Mucosa of gallbladder (tissue), 1 donor: ENCODE measurements at regions not wholly inside any gene's neighbourhood (a gene's known extent, or its start where the extent isn't known, plus 50 kb on each side); places are given as distances from the start of the nearest gene placed in this dataset.

Experiments
- DNase-seq: peaks from one replicate; pipeline ENCODE4 v3.0.0-alpha.2; 2020; ENCODE audit warnings: low spot score
- donor health status: DM: no; HTN: no; CAD: no.

GRCh38 chr9:99699396-99699795 is 122.3 kb upstream of the NR4A3 start:
- DNase-seq, result no peak

- no peak for DNase-seq
Observed at GRCh38 chr9:99712214-99712613, 109.5 kb upstream of the NR4A3 start.

GRCh38 chr9:99713838-99714306 is 107.8 kb upstream of the NR4A3 start:
- no peak for DNase-seq

- DNase-seq, result no peak
Observed at GRCh38 chr9:99718631-99719030, 103.1 kb upstream of the NR4A3 start.

GRCh38 chr9:99720455-99721050 is 101.1 kb upstream of the NR4A3 start:
- DNase-seq, result no peak

- no peak for DNase-seq
Observed at GRCh38 chr9:99721898-99722297, 99.8 kb upstream of the NR4A3 start.

GRCh38 chr9:99722877-99723276 is 98.8 kb upstream of the NR4A3 start:
- DNase-seq, result no peak

GRCh38 chr9:99724640-99725039 is 97.0 kb upstream of the NR4A3 start:
- no peak for DNase-seq

GRCh38 chr9:99725852-99726251 is 95.8 kb upstream of the NR4A3 start:
- no peak for DNase-seq

- no peak for DNase-seq
Observed at GRCh38 chr9:99726758-99727157, 94.9 kb upstream of the NR4A3 start.

- DNase-seq, result no peak
Observed at GRCh38 chr9:99730062-99730461, 91.6 kb upstream of the NR4A3 start.

GRCh38 chr9:99731950-99732349 is 89.7 kb upstream of the NR4A3 start:
- DNase-seq, result no peak

- DNase-seq, result no peak
Observed at GRCh38 chr9:99732715-99733114, 89.0 kb upstream of the NR4A3 start.

GRCh38 chr9:99735041-99735440 is 86.6 kb upstream of the NR4A3 start:
- no peak for DNase-seq

- DNase-seq, result no peak
Observed at GRCh38 chr9:99736291-99736690, 85.4 kb upstream of the NR4A3 start.

- DNase-seq, result no peak
Observed at GRCh38 chr9:99737649-99738048, 84.0 kb upstream of the NR4A3 start.

- no peak for DNase-seq
Observed at GRCh38 chr9:99743006-99743405, 78.7 kb upstream of the NR4A3 start.

GRCh38 chr9:99743455-99743854 is 78.2 kb upstream of the NR4A3 start:
- DNase-seq, result no peak

- no peak for DNase-seq
Observed at GRCh38 chr9:99744132-99744531, 77.6 kb upstream of the NR4A3 start.

- DNase-seq, result no peak
Observed at GRCh38 chr9:99745085-99745484, 76.6 kb upstream of the NR4A3 start.

GRCh38 chr9:99746406-99746805 is 75.3 kb upstream of the NR4A3 start:
- DNase-seq, result no peak

GRCh38 chr9:99748266-99748665 is 73.4 kb upstream of the NR4A3 start:
- DNase-seq, result no peak

- no peak for DNase-seq
Observed at GRCh38 chr9:99748676-99749075, 73.0 kb upstream of the NR4A3 start.

- no peak for DNase-seq
Observed at GRCh38 chr9:99749641-99750040, 72.0 kb upstream of the NR4A3 start.
